ENCODE measurements at regions not wholly inside any gene's neighbourhood (a gene's known extent, or its start where the extent isn't known, plus 50 kb on each side); places are given as distances from the start of the nearest gene placed in this dataset.

DNA sequence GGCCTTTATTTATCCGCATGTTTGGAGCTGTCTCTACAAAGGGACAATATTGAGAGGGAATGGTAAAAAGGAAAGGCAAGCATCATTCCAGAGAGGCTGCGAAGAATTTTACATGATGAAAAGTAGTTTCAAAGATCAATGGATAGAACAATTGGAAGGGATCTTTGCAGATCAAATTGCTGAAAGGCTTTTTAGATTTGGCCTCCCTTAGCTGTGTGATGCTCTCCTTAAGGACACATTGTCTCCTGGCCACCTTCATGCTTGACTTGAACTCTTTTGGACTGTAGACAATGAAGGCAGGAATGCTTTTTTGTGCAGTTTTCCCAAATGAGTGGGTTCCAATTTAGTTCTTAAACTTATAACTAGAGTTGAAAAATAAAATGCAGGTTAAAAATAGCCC, 344.7 kb downstream of the ARL4A start (continued):
- TF ChIP-seq, protein P1, sequence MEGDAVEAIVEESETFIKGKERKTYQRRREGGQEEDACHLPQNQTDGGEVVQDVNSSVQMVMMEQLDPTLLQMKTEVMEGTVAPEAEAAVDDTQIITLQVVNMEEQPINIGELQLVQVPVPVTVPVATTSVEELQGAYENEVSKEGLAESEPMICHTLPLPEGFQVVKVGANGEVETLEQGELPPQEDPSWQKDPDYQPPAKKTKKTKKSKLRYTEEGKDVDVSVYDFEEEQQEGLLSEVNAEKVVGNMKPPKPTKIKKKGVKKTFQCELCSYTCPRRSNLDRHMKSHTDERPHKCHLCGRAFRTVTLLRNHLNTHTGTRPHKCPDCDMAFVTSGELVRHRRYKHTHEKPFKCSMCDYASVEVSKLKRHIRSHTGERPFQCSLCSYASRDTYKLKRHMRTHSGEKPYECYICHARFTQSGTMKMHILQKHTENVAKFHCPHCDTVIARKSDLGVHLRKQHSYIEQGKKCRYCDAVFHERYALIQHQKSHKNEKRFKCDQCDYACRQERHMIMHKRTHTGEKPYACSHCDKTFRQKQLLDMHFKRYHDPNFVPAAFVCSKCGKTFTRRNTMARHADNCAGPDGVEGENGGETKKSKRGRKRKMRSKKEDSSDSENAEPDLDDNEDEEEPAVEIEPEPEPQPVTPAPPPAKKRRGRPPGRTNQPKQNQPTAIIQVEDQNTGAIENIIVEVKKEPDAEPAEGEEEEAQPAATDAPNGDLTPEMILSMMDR (conservative IDR thresholded peaks at IDR 0.05; ENCODE audit: low read depth in 2 of 2) = no peak
- TF ChIP-seq NANOG (IDR thresholded peaks at IDR 0.05; ENCODE audit: borderline replicate concordance) (no peak), POLR2AphosphoS5 (IDR thresholded peaks at IDR 0.05; ENCODE audit: low read depth) (no peak), JUNB (IDR thresholded peaks at IDR 0.05; ENCODE audit: unreplicated experiment) (no peak), CREB1 (CRISPR knock-in tag; IDR thresholded peaks at IDR 0.05; ENCODE audit: low read depth) (no peak)
- TF ChIP-seq, protein P2, sequence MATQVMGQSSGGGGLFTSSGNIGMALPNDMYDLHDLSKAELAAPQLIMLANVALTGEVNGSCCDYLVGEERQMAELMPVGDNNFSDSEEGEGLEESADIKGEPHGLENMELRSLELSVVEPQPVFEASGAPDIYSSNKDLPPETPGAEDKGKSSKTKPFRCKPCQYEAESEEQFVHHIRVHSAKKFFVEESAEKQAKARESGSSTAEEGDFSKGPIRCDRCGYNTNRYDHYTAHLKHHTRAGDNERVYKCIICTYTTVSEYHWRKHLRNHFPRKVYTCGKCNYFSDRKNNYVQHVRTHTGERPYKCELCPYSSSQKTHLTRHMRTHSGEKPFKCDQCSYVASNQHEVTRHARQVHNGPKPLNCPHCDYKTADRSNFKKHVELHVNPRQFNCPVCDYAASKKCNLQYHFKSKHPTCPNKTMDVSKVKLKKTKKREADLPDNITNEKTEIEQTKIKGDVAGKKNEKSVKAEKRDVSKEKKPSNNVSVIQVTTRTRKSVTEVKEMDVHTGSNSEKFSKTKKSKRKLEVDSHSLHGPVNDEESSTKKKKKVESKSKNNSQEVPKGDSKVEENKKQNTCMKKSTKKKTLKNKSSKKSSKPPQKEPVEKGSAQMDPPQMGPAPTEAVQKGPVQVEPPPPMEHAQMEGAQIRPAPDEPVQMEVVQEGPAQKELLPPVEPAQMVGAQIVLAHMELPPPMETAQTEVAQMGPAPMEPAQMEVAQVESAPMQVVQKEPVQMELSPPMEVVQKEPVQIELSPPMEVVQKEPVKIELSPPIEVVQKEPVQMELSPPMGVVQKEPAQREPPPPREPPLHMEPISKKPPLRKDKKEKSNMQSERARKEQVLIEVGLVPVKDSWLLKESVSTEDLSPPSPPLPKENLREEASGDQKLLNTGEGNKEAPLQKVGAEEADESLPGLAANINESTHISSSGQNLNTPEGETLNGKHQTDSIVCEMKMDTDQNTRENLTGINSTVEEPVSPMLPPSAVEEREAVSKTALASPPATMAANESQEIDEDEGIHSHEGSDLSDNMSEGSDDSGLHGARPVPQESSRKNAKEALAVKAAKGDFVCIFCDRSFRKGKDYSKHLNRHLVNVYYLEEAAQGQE (IDR thresholded peaks at IDR 0.05; ENCODE audit: unreplicated experiment) = no peak

DNA sequence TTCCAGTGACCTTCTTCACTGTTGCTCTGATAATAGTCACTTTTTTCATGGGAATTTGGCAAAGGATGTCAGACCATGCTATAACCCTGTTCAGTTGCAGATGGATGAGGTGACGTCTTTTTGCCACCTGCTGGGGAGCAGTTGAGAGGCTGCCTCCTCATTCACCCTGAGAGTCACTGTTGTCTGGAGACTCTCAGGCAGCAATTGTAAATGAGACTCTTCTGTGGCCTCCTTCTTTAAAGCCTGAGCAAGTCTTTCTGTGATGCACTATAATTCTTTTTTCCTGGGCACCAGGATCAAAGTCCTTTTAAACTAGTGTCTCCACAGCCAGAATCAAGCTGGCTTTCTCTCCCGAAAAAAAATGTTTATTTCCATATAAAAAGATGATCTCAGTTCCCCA, 345.1 kb downstream of the ARL4A start:
- Histone ChIP-seq H3K4me2 (peak overlapping the region; percentile 10; the same call in 1 of the 2 replicates), H4K20me1 (replicated peaks; ENCODE audit: insufficient read depth) (no peaks in the 10 kb centered on the region), H3K27me3 (ENCODE audit: insufficient read depth) (no peaks in the 10 kb centered on the region), H3K4me3 (no peak overlapping the region), H3K9me2 (ENCODE audit: insufficient read depth) (no peaks in the 10 kb centered on the region; the same call in 1 of the 2 replicates), H3K79me2 (replicated peaks; ENCODE audit: insufficient read depth) (no peaks in the 10 kb centered on the region), H3K27ac (ENCODE audit: low read depth) (peak overlapping the region; percentile 35), H3K4me1 (ENCODE audit: insufficient read depth) (peaks cover 20% of the 10 kb centered on the region), H3K36me3 (ENCODE audit: insufficient read depth) (no peaks in the 10 kb centered on the region), H2AFZ (no peak overlapping the region), H3F3A (replicated peaks; ENCODE audit: low read depth) (no peaks in the 10 kb centered on the region)
- peak; percentile 62 for DNase-seq (ENCODE audit: low spot score)
- Mint-ChIP-seq H3K4me1 (peaks cover 36% of the 10 kb centered on the region), H3K27me3 (ENCODE audit: insufficient read depth, low read depth, poor library complexity) (no peaks in the 10 kb centered on the region), H3K27ac (peak overlapping the region; percentile 33; the same call in 1 of the 2 replicates), H3K9me3 (peaks cover 20% of the 10 kb centered on the region), H3K4me3 (no peak overlapping the region), H3K36me3 (ENCODE audit: low read depth) (peaks cover 23% of the 10 kb centered on the region)
- ATAC-seq = peak; percentile 90
- no peak; the same call in 1 of the 2 replicates for TF ChIP-seq NANOG (IDR thresholded peaks at IDR 0.05; ENCODE audit: borderline replicate concordance)
- TF ChIP-seq ZNF331 (CRISPR knock-in tag; IDR thresholded peaks at IDR 0.05; ENCODE audit: low read depth) = no peak
- no peak for TF ChIP-seq EZH2 (IDR thresholded peaks at IDR 0.05; ENCODE audit: low read depth, unreplicated experiment)
- TF ChIP-seq JUNB (IDR thresholded peaks at IDR 0.05; ENCODE audit: unreplicated experiment) = no peak
- TF ChIP-seq, protein P3, sequence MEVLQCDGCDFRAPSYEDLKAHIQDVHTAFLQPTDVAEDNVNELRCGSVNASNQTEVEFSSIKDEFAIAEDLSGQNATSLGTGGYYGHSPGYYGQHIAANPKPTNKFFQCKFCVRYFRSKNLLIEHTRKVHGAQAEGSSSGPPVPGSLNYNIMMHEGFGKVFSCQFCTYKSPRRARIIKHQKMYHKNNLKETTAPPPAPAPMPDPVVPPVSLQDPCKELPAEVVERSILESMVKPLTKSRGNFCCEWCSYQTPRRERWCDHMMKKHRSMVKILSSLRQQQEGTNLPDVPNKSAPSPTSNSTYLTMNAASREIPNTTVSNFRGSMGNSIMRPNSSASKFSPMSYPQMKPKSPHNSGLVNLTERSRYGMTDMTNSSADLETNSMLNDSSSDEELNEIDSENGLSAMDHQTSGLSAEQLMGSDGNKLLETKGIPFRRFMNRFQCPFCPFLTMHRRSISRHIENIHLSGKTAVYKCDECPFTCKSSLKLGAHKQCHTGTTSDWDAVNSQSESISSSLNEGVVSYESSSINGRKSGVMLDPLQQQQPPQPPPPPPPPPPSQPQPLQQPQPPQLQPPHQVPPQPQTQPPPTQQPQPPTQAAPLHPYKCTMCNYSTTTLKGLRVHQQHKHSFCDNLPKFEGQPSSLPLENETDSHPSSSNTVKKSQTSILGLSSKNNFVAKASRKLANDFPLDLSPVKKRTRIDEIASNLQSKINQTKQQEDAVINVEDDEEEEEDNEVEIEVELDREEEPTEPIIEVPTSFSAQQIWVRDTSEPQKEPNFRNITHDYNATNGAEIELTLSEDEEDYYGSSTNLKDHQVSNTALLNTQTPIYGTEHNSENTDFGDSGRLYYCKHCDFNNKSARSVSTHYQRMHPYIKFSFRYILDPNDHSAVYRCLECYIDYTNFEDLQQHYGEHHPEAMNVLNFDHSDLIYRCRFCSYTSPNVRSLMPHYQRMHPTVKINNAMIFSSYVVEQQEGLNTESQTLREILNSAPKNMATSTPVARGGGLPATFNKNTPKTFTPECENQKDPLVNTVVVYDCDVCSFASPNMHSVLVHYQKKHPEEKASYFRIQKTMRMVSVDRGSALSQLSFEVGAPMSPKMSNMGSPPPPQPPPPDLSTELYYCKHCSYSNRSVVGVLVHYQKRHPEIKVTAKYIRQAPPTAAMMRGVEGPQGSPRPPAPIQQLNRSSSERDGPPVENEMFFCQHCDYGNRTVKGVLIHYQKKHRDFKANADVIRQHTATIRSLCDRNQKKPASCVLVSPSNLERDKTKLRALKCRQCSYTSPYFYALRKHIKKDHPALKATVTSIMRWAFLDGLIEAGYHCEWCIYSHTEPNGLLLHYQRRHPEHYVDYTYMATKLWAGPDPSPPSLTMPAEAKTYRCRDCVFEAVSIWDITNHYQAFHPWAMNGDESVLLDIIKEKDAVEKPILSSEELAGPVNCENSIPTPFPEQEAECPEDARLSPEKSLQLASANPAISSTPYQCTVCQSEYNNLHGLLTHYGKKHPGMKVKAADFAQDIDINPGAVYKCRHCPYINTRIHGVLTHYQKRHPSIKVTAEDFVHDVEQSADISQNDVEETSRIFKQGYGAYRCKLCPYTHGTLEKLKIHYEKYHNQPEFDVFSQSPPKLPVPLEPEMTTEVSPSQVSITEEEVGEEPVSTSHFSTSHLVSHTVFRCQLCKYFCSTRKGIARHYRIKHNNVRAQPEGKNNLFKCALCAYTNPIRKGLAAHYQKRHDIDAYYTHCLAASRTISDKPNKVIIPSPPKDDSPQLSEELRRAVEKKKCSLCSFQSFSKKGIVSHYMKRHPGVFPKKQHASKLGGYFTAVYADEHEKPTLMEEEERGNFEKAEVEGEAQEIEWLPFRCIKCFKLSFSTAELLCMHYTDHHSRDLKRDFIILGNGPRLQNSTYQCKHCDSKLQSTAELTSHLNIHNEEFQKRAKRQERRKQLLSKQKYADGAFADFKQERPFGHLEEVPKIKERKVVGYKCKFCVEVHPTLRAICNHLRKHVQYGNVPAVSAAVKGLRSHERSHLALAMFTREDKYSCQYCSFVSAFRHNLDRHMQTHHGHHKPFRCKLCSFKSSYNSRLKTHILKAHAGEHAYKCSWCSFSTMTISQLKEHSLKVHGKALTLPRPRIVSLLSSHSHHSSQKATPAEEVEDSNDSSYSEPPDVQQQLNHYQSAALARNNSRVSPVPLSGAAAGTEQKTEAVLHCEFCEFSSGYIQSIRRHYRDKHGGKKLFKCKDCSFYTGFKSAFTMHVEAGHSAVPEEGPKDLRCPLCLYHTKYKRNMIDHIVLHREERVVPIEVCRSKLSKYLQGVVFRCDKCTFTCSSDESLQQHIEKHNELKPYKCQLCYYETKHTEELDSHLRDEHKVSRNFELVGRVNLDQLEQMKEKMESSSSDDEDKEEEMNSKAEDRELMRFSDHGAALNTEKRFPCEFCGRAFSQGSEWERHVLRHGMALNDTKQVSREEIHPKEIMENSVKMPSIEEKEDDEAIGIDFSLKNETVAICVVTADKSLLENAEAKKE (CRISPR knock-in tag; IDR thresholded peaks at IDR 0.05) = peak; percentile 89; the same call in 1 of the 2 replicates
- TF ChIP-seq, protein P2 (IDR thresholded peaks at IDR 0.05; ENCODE audit: unreplicated experiment) = no peak
- peak; percentile 48 for TF ChIP-seq CREB1 (CRISPR knock-in tag; IDR thresholded peaks at IDR 0.05; ENCODE audit: low read depth)

Measured in GM23338 (cell line).